HG03575 (cell line): ENCODE measurements at regions not wholly inside any gene's neighbourhood (a gene's known extent, or its start where the extent isn't known, plus 50 kb on each side); places are given as distances from the start of the nearest gene placed in this dataset.
"Not testable (repeated sequence)": the region's sequence is repeated elsewhere in the genome, so short reads cannot be mapped to it uniquely, and the experiment has no call there.

Source experiments
- ATAC-seq: cut with Tn5 transposase; IDR thresholded peaks from one replicate; pipeline ENCODE4 v1.9.1; 2021; ENCODE audit not compliant: unreplicated experiment, insufficient number of reproducible peaks, low FRiP score; ENCODE audit errors: extremely low read depth

- no peak for ATAC-seq
These were observed 133.1 kb upstream of the FBXO11 start for GRCh38 chr2:48039209-48039990.

DNA sequence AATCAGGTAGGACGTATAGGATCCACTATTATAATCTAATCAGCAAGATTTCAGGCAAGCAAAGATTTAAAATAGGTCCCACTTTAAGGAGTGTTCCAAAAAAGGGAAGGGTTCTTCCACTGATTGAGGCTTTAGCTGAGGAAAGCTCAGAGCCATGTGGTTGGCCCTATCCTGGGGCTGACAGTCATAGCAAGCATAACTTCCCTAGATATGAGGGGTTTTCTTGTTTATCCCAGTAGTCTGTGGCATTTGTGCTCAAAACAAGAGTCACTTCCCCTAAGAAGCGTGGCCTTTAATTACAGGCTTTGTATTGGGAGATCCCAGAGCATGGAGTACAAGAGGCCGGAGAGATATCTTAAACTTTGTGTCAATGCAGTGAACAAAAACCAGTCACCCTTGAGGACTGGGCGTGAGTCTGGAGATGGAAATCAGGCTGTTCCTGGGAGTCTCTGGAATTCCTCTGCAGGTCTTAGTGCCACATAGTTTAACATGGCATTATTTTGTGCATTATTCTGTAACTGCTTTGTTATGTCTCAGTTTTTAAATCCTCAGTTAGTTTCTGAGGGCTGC lies 136.9 kb upstream of the FBXO11 start:
- no peak for ATAC-seq

GRCh38 chr2:48043746-48044145 lies 137.4 kb upstream of the FBXO11 start:
- ATAC-seq, result no peak

- no peak for ATAC-seq
These were observed 139.3 kb upstream of the FBXO11 start for GRCh38 chr2:48045613-48046012.

- ATAC-seq, result no peak
These were observed 142.3 kb upstream of the FBXO11 start for GRCh38 chr2:48048476-48049171.

DNA sequence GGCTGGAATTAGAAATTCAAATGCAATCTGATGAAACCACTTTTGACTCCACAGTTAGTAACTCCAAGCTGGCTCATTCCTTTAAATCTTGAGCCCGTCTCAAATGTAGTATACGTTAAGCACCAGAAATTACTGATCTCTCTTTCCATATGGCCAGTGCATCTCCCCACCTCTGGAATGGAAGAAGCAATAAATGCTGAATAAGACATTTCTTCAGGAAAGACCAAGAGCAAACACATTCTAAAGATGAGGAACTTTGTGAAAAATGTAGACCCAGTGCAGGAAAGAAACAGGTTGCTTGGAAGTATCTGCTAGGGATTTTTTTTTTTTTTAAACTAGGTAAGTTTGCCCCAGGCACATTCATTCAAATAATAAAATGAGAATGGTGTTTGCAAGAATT lies 143.1 kb upstream of the FBXO11 start:
- ATAC-seq, result no peak

- ATAC-seq, result no peak
These were observed 144.4 kb upstream of the FBXO11 start for GRCh38 chr2:48050711-48051110.

GRCh38 chr2:48059975-48060374 lies 153.7 kb upstream of the FBXO11 start:
- no peak for ATAC-seq

- not testable (repeated sequence) for ATAC-seq
These were observed 155.4 kb upstream of the FBXO11 start for GRCh38 chr2:48061656-48062055.

- ATAC-seq, result no peak
These were observed 158.8 kb upstream of the FBXO11 start for GRCh38 chr2:48065096-48065495.

GRCh38 chr2:48066000-48066399 lies 159.7 kb upstream of the FBXO11 start:
- ATAC-seq, result no peak

DNA sequence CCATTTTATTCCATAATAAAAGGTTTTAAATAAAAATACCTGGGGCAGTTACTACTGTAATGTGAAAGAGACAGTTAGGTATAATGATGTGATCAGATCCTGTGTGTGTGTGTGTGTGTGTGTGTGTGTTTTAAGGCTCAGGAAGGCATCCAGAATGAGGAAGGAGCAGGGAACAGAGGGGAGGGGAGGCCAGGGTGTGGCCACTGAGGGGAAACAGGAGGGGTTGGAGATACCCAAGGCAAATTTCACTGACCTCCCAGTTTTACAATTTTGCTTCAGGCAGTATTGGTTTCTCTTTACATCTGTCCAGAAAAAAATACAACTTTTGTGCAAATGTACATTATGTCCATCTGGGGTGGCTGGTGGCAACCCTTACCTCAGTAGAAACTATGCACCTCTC lies 163.5 kb upstream of the FBXO11 start:
- ATAC-seq, result no peak

- ATAC-seq, result no peak
These were observed 164.1 kb upstream of the FBXO11 start for GRCh38 chr2:48070415-48070814.

GRCh38 chr2:48072583-48072982 lies 166.3 kb upstream of the FBXO11 start:
- no peak for ATAC-seq

DNA sequence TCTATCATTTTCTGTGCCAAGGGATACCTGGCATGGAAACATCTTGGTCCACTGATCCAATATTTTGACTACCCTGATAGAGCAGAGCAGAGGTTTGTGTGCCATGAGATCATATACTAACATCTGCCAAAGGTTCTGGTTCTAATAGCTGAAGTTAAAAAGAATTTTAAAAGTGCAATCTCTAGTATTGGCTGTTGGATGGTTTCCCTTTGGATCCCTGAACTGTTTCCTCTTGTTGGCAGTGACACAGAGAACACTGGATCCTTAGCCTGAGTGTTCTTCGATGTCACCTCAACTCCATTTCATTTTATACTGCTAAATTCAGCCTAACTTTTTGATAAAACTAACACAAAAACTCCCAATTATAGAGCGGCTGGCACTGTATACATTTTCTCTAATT lies 169.3 kb upstream of the FBXO11 start:
- ATAC-seq, result no peak

GRCh38 chr2:48080534-48081316 lies 174.4 kb upstream of the FBXO11 start:
- ATAC-seq, result no peak

DNA sequence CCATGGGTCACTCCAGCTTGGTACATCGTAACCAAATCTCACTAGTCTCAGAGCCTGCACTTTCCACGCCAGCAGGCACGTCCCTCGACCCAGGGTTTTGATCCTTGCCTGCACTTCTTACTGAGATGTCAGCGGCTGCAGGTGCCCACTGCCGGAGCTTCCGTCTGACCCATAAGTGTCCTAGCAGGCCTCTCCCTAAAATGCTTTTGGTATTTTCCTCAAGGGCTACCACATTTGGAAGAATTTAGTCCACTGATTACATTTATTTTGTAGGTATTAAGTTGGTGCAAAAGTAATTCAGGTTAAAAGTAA lies 175.0 kb upstream of the FBXO11 start:
- no peak for ATAC-seq

- no peak for ATAC-seq
These were observed 179.6 kb upstream of the FBXO11 start for GRCh38 chr2:48085888-48086287.

DNA sequence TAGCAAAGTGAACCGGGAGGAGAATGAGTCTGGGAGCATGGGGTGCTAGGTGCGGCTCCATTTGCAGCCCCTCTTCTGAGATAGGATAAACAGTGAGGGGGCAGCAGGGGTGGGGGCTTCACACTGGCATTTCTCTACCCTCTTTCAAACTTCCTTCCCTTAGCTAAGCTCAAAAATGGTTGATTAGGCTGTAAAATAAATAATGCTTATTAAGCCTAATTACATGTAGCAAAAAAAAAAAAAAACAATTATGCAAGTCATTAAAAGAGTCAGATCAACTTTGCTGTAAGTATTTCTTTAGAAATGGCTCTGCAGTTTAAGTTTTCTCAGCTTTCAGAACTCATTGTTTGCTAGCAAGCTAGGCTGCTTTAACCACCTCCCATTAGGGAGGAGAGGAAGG lies 182.7 kb upstream of the FBXO11 start:
- no peak for ATAC-seq

GRCh38 chr2:48089644-48090043 lies 183.3 kb upstream of the FBXO11 start:
- no peak for ATAC-seq
